Mononuclear cell (primary cell): ENCODE measurements at regions not wholly inside any gene's neighbourhood (a gene's known extent, or its start where the extent isn't known, plus 50 kb on each side); places are given as distances from the start of the nearest gene placed in this dataset.
"Not testable (repeated sequence)": the region's sequence is repeated elsewhere in the genome, so short reads cannot be mapped to it uniquely, and the experiment has no call there.

Experiments
- H3K27me3 ChIP-seq: 2 replicates; pipeline ENCODE4 v1.6.0; 2011; ENCODE audit warnings: low read length, control low read depth; ENCODE audit not compliant: insufficient read depth
- H3K4me1 ChIP-seq: 2 replicates; pipeline ENCODE4 v1.5.1; 2011; ENCODE audit warnings: mild to moderate bottlenecking, low read length, control low read depth; ENCODE audit not compliant: insufficient read depth
- H3K4me3 ChIP-seq: 2 replicates; pipeline ENCODE4 v1.5.1; 2011; ENCODE audit warnings: mild to moderate bottlenecking, low read length, moderate library complexity
- H3K9me3 ChIP-seq: 2 replicates; pipeline ENCODE4 v1.5.1; 2011; ENCODE audit warnings: low read depth, mild to moderate bottlenecking, control low read depth, low read length

DNA sequence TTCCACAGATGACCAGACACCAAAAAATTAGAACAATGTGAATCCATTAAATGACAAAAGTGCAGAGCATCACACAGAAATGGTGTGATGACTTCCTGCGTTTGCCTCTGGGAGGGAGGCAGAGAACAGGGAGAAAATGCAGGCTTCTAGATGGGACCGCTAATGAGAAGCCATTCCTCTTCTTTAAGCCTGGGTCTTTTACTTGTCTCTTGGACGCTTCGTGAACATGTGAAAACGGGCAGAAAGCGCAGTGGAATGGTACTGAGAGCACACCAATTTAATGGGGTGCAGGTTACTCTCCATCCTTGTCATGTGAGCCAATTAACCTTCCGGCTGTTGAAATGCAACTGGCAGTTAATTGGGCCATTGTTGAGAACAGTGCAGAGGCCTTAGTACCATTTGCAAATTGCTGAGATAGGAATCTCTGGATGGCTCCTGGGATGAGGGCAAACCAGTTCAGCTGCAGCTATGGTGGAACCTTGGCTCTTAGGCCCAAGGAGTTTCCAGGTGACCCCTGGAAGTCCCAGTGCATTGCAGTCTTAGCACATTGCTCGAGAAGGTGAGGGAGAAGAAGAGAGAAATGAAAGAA, 210.4 kb upstream of the CXCR4 start:
- Histone ChIP-seq H3K4me1 (peaks cover 62% of the 10 kb centered on the region), H3K27me3 (no peaks in the 10 kb centered on the region), H3K9me3 (no peaks in the 10 kb centered on the region), H3K4me3 (no peak overlapping the region)

DNA sequence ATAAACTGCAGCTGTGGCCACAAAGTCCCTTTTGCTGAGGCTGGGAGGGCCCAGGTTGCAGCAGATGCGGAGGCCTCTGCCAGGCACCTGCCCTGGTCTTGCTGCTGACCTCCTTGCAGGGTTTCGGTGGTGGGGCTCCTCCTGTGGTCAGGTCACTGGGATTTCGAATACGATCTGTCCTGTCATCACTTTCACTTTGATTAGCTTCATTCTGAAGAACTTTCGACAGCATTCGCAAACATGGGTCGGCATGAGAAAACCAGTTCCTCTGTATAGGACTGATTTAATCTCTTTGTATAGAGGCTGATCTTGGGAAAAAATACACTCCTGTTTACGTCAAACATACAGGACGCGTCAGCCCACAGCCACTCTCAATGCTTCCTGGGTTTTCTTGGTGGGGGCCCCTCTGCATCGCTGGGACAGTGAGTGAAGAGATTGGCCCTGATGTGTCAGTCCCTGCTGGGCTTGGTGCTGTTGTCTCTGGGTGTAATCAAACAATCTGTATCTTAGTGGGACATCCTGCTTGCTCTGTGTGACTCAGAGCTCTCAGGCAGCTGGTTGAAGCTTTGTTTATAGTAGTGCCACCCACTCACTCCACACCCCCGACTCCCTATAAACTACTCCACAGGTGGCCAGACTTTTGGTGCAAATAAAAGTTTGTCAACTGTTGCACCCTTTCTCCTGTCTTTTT, 209.4 kb upstream of the CXCR4 start:
- no peak overlapping the region for H3K4me3 ChIP-seq
- H3K4me1 ChIP-seq, result peaks cover 66% of the 10 kb centered on the region

GRCh38 chr2:136325844-136326331, 207.9 kb upstream of the CXCR4 start:
- H3K4me3 ChIP-seq, result no peak overlapping the region
- H3K9me3 ChIP-seq, result no peaks in the 10 kb centered on the region
- no peaks in the 10 kb centered on the region for H3K27me3 ChIP-seq
- H3K4me1 ChIP-seq, result peaks cover 64% of the 10 kb centered on the region

More for the DNA sequence above, 209.4 kb upstream of the CXCR4 start:
- Histone ChIP-seq H3K9me3 (no peaks in the 10 kb centered on the region), H3K27me3 (no peaks in the 10 kb centered on the region)

DNA sequence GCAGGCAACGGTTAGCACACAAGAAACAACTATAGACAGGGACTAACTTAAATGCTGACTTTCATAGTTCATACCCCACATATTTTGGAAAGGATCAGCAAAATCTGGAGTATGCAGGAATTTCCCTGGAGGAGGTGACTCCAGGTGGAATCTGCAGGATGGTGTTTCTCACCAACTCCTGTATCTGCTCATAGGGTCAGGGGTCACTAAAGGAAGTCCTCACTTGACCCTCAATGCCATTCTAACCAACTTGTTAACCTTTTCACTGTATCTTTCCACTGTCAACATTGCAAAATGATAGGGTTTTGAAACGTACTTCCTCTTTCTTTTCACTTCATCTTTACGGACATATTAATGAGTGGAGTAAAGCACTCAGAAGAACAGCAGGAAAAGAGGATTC, 207.0 kb upstream of the CXCR4 start:
- no peaks in the 10 kb centered on the region for H3K9me3 ChIP-seq
- peaks cover 64% of the 10 kb centered on the region for H3K4me1 ChIP-seq
- H3K4me3 ChIP-seq, result no peak overlapping the region
- H3K27me3 ChIP-seq, result no peaks in the 10 kb centered on the region

DNA sequence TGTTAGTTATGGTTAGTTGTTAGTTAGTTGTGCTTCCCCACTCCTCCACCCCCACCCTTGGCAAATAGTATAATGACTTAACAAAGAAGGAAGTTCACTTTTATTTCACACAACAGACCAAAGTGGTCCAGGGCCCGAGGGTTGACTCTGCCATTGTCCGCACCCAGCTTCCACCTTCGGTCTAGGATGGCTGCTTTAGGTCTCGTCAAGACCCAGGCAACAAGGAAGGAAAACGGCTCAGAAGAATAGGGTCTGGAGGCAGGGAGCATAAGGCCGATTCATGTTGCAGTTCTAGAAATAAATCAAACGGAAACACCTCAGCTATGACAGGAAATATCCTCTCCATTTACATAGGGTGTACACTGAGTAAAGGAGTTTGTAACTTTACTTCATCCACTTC, 206.0 kb upstream of the CXCR4 start:
- Histone ChIP-seq H3K4me3 (no peak overlapping the region), H3K27me3 (no peaks in the 10 kb centered on the region), H3K4me1 (peaks cover 69% of the 10 kb centered on the region), H3K9me3 (no peaks in the 10 kb centered on the region)

DNA sequence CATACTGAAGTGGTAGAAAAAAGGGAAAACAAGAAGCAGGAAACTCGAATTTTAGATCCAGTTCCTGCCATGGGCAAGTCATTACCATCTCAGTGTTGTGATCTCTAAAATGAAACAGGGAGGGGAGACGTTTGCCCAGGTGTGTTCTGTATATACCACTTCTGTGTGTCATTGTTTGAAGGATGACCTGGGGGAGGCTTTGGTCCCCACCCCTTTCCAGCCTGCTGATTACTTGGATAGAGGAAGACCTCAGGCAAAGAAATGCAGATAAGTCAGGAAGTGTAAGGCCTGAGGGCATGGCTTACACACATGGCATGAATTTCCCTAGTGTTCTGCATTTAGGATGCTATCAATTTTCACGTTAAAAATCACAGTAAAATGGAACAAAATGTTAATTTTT, 205.2 kb upstream of the CXCR4 start:
- H3K4me1 ChIP-seq, result peaks cover 66% of the 10 kb centered on the region
- H3K9me3 ChIP-seq, result no peaks in the 10 kb centered on the region
- H3K4me3 ChIP-seq, result no peak overlapping the region
- no peaks in the 10 kb centered on the region for H3K27me3 ChIP-seq

DNA sequence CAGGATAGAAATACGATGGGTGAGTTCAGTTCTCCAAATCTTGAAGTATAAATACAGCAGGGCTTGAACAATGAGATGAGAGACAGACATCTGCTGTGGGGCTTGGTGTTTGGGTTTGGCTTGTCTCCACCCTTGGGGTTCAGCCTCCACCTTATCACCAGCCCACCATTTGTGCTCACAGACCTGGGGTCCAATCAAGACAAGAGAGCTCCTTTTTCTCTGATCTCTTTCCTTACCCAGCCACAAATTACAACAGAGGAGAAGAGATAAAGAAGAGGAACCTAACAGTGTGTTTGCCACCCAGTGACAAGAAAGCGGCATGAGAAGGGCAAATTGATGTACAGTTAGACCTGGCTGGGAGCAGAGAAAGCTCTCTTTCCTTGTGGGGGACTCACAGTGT, 204.5 kb upstream of the CXCR4 start:
- Histone ChIP-seq H3K4me3 (no peak overlapping the region), H3K27me3 (no peaks in the 10 kb centered on the region), H3K4me1 (peaks cover 59% of the 10 kb centered on the region), H3K9me3 (no peaks in the 10 kb centered on the region)

- H3K4me3 ChIP-seq, result no peak overlapping the region
- peaks cover 35% of the 10 kb centered on the region for H3K4me1 ChIP-seq
- H3K9me3 ChIP-seq, result no peaks in the 10 kb centered on the region
- no peaks in the 10 kb centered on the region for H3K27me3 ChIP-seq
These were observed 201.7 kb upstream of the CXCR4 start for GRCh38 chr2:136319651-136320050.

- Histone ChIP-seq H3K27me3 (no peaks in the 10 kb centered on the region), H3K4me3 (no peak overlapping the region), H3K9me3 (no peaks in the 10 kb centered on the region), H3K4me1 (peaks cover 31% of the 10 kb centered on the region)
These were observed 201.3 kb upstream of the CXCR4 start for GRCh38 chr2:136319237-136319636.

- Histone ChIP-seq H3K4me1 (peaks cover 3% of the 10 kb centered on the region), H3K9me3 (no peaks in the 10 kb centered on the region), H3K27me3 (no peaks in the 10 kb centered on the region), H3K4me3 (no peak overlapping the region)
These were observed 196.3 kb upstream of the CXCR4 start for GRCh38 chr2:136314240-136314639.

DNA sequence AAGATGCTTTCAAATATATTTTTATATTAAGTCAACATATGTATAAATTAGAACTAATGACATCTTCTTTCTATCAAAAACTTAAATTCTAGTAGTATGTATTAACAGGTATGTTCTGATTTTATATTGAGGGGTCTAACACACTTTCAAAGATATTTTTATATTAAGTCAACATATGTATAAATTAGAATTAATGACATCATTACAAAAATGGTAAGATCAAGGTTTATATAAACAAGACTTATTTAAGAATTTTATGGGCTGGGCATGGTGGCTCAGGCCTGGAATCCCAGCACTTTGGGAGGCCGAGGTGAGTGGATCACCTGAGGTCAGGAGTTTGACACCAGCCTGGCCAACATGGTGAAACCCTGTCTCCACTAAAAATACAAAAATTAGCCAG, 194.6 kb upstream of the CXCR4 start:
- H3K27me3 ChIP-seq, H3K4me3 ChIP-seq, H3K9me3 ChIP-seq: not testable (repeated sequence)

DNA sequence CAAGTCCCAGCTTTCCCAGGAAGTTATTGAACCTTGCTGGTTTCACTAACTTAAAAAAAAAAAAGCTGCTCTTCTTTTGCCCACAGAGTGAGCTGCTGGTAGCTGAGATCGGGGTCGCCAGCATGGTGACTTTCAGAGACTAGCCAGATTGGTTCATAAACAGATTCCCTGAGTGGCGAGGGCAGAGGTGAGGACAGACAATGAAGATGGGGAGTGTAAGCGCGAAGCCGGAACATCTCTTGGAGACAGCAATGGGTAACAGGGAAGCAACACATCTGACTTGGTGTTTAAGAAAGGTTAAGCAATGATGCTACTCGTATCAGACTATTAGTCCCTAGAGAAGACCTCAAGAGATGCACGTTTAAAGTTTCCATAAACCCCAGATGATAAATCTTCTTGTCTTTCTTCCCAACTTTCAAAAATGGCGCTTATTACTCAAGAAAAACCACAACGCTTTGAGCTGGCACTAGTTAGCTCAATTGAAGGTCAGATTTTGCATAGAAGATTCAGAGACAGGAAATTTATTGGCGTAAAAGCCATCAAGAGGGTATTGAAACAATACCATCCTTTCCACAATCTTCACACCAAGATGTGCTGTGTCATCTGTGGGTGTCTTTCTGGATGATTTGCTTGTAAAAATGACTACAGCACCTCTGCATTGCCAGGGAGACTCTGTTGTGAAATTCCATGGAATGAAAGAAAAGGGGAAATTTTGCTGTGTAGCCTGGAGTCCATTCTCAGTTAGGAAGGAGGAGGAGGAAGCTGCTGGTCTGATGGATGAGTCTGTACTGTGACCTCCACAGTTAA, 193.1 kb upstream of the CXCR4 start:
- no peaks in the 10 kb centered on the region for H3K4me1 ChIP-seq

More for the DNA sequence above, 194.6 kb upstream of the CXCR4 start:
- H3K4me1 ChIP-seq, result not testable (repeated sequence)

DNA sequence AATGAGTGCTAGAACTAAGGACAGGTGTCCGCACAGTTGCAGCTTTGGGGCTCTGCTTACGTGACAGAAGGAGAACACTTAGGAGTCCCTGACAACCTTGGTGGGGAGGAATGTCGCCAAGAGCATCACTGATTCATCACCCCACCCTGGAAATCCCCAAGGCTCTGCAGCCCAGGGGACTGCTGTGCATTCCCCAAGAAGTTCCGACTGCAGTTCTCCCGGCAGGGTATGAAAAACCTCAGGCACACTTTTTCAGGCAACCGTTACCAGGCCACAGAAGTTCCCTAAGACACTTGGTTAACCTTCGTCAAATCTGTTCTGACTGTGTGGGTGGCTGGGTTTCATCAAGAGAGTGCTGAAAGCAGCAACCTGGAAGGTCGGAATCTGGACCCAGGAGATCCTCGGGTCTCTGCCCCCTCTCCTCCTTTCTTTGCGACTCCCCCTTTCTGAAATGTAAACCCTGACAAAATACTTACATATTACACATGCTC, 192.1 kb upstream of the CXCR4 start:
- Histone ChIP-seq H3K27me3 (no peaks in the 10 kb centered on the region), H3K9me3 (no peaks in the 10 kb centered on the region), H3K4me3 (no peak overlapping the region), H3K4me1 (no peaks in the 10 kb centered on the region)

More for the DNA sequence above, 193.1 kb upstream of the CXCR4 start:
- Histone ChIP-seq H3K27me3 (no peaks in the 10 kb centered on the region), H3K4me3 (no peak overlapping the region), H3K9me3 (no peaks in the 10 kb centered on the region)

DNA sequence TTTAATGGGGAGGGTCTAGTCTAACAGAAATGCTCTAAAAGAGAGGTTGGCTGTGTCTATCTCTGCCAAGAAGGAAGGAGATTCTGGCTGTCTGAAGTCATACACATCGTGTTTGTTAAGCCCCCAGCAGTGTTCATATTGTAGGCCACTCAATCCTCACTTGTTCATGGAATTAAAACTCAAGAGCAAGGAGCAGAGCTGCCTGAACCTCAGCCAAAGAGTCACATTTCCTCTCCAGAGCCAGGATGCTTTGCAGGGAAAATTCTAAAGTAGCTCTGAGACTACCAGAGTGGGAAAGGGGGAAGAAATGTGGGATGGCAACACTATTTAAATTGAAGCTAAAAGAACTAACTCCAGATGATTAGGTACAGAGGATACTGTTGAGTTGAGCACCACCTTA, 190.7 kb upstream of the CXCR4 start:
- Histone ChIP-seq H3K9me3 (no peaks in the 10 kb centered on the region), H3K27me3 (no peaks in the 10 kb centered on the region), H3K4me1 (no peaks in the 10 kb centered on the region), H3K4me3 (no peak overlapping the region)

DNA sequence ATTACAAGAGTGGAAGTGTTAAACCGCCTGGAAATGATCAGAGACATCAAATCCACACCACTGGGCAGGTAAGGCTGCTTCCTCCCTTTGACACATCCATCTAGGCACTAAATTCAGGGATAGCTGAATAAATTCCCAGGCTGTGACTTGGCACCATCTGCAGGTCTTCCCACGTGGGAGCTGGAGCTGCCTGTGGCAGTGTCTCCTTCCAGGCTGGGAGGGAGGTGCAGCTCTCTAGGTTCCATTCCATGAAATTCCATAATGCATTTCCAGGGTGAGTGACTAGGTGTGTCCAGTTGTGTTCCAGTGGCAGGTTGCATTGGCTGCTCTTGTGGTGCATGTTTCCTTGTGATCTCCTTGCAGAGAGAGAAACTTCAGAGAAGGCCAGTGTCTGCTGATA, 188.9 kb upstream of the CXCR4 start:
- Histone ChIP-seq H3K9me3 (no peaks in the 10 kb centered on the region), H3K27me3 (no peaks in the 10 kb centered on the region), H3K4me1 (no peaks in the 10 kb centered on the region), H3K4me3 (no peak overlapping the region)
